Cardiac muscle cell (in vitro differentiated cells and primary cell): ENCODE measurements at regions not wholly inside any gene's neighbourhood (a gene's known extent, or its start where the extent isn't known, plus 50 kb on each side); places are given as distances from the start of the nearest gene placed in this dataset.

Experiments
- DNase-seq, 2 donors: peaks; one replicate each; pipeline versions ENCODE4 v3.0.0 to v3.0.0-alpha.2; 2010 to 2017; ENCODE audit warnings: low read depth in 1 of 2, low spot score in 1 of 2
- H3K27ac ChIP-seq: fragments of 200-600 bp; sonication (generic); 2 replicates; pipeline ENCODE4 v1.5.1; 2016
- H3K27me3 ChIP-seq: fragments of 200-600 bp; sonication (generic); 2 replicates; pipeline ENCODE4 v1.6.0; 2016; ENCODE audit warnings: control low read depth
- H3K36me3 ChIP-seq: fragments of 200-600 bp; sonication (generic); 2 replicates; pipeline ENCODE4 v1.5.1; 2016; ENCODE audit warnings: control low read depth
- H3K4me1 ChIP-seq: fragments of 200-600 bp; sonication (generic); 2 replicates; pipeline ENCODE4 v1.8.1; 2017; ENCODE audit warnings: low read depth, mild to moderate bottlenecking, mixed run types
- H3K4me3 ChIP-seq: fragments of 200-600 bp; sonication (generic); 2 replicates; pipeline ENCODE4 v1.5.1; 2016; ENCODE audit warnings: mild to moderate bottlenecking
- H3K9me3 ChIP-seq: fragments of 200-600 bp; sonication (generic); 2 replicates; pipeline ENCODE4 v1.5.1; 2017; ENCODE audit warnings: low read depth, mild to moderate bottlenecking, control low read depth
- CTCF ChIP-seq: IDR thresholded peaks from 2 replicates; pipeline ENCODE4 v1.5.1; 2012; ENCODE audit warnings: low read depth, mild to moderate bottlenecking, low read length

GRCh38 chr13:70856025-70856424 is 747.8 kb upstream of the KLHL1 start:
- TF ChIP-seq CTCF, result no peak
- no peaks in the 10 kb centered on the region for H3K27me3 ChIP-seq
- H3K27ac ChIP-seq, result no peak overlapping the region
- no peak overlapping the region for H3K4me3 ChIP-seq
- H3K36me3 ChIP-seq, result no peaks in the 10 kb centered on the region
- no peaks in the 10 kb centered on the region for H3K4me1 ChIP-seq
- DNase-seq, result no peak
- H3K9me3 ChIP-seq, result no peaks in the 10 kb centered on the region

- no peak for DNase-seq
- Histone ChIP-seq H3K4me3 (no peak overlapping the region), H3K36me3 (no peaks in the 10 kb centered on the region), H3K9me3 (no peaks in the 10 kb centered on the region), H3K4me1 (no peaks in the 10 kb centered on the region), H3K27ac (no peak overlapping the region), H3K27me3 (no peaks in the 10 kb centered on the region)
- no peak for TF ChIP-seq CTCF
These were observed 741.0 kb upstream of the KLHL1 start for GRCh38 chr13:70849222-70849621.

GRCh38 chr13:70844391-70845108 is 736.3 kb upstream of the KLHL1 start:
- H3K36me3 ChIP-seq, result no peaks in the 10 kb centered on the region
- TF ChIP-seq CTCF, result no peak
- H3K4me3 ChIP-seq, result no peak overlapping the region
- no peaks in the 10 kb centered on the region for H3K9me3 ChIP-seq
- DNase-seq, result no peak
- H3K4me1 ChIP-seq, result no peaks in the 10 kb centered on the region
- H3K27me3 ChIP-seq, result no peaks in the 10 kb centered on the region
- no peak overlapping the region for H3K27ac ChIP-seq

- no peaks in the 10 kb centered on the region for H3K4me1 ChIP-seq
- H3K27ac ChIP-seq, result no peak overlapping the region
- TF ChIP-seq CTCF, result no peak
- DNase-seq, result no peak
- H3K27me3 ChIP-seq, result no peaks in the 10 kb centered on the region
- no peaks in the 10 kb centered on the region for H3K9me3 ChIP-seq
- H3K36me3 ChIP-seq, result no peaks in the 10 kb centered on the region
- no peak overlapping the region for H3K4me3 ChIP-seq
These were observed 733.9 kb upstream of the KLHL1 start for GRCh38 chr13:70842062-70842644.

GRCh38 chr13:70841240-70842061 is 733.2 kb upstream of the KLHL1 start:
- no peaks in the 10 kb centered on the region for H3K9me3 ChIP-seq
- no peaks in the 10 kb centered on the region for H3K27me3 ChIP-seq
- no peak overlapping the region for H3K4me3 ChIP-seq
- H3K36me3 ChIP-seq, result no peaks in the 10 kb centered on the region
- H3K27ac ChIP-seq, result no peak overlapping the region
- TF ChIP-seq CTCF, result no peak
- DNase-seq, result no peak
- no peaks in the 10 kb centered on the region for H3K4me1 ChIP-seq
